Activated B cell treated with CpG ODN at 0.5 μM for 24 hours (primary cell): ENCODE measurements at regions not wholly inside any gene's neighbourhood (a gene's known extent, or its start where the extent isn't known, plus 50 kb on each side); places are given as distances from the start of the nearest gene placed in this dataset.
"Not testable (repeated sequence)": the region's sequence is repeated elsewhere in the genome, so short reads cannot be mapped to it uniquely, and the experiment has no call there.

Experiments
- ATAC-seq: fragments of 200-7000 bp; cut with Tn5 transposase; one replicate; pipeline ENCODE4 v1.10.0; 2021; ENCODE audit warnings: low read depth, mild to moderate bottlenecking, moderate library complexity
- CTCF ChIA-PET: fragments of 350-600 bp; sonication (Branson Sonifier 250); formaldehyde crosslinking; loops from one replicate; lab custom pipeline; 2021; ENCODE audit warnings: antibody characterized with exemption; lab: Charles Lee
- POLR2A ChIA-PET: fragments of 350-600 bp; sonication (Branson Sonifier 250); formaldehyde crosslinking; loops from one replicate; lab custom pipeline; 2021; ENCODE audit warnings: antibody characterized with exemption; lab: Charles Lee
- DNase-seq: peaks from one replicate; pipeline ENCODE4 v3.0.0; 2022
- H3K27ac Mint-ChIP-seq: one replicate; pipeline ENCODE4 v1.8.0; 2020; ENCODE audit warnings: mixed read lengths
- H3K27me3 Mint-ChIP-seq: one replicate; pipeline ENCODE4 v1.8.0; 2021; ENCODE audit warnings: mixed read lengths
- H3K36me3 Mint-ChIP-seq: one replicate; pipeline ENCODE4 v1.8.0; 2021; ENCODE audit warnings: low read depth, mixed read lengths
- H3K4me1 Mint-ChIP-seq: one replicate; pipeline ENCODE4 v1.8.0; 2021; ENCODE audit warnings: mixed read lengths
- H3K4me3 Mint-ChIP-seq: one replicate; pipeline ENCODE4 v1.8.0; 2020; ENCODE audit warnings: mild to moderate bottlenecking, mixed read lengths
- H3K9me3 Mint-ChIP-seq: one replicate; pipeline ENCODE4 v1.8.0; 2020; ENCODE audit warnings: mixed read lengths
- CTCF ChIP-seq: fragments of 200-600 bp; IDR thresholded peaks from one replicate; pipeline ENCODE4 v1.8.0; 2022; ENCODE audit warnings: antibody characterized with exemption, mild to moderate bottlenecking
- intact Hi-C: fragments of 100-400 bp; cut with micrococcal nuclease; formaldehyde crosslinking; loops from one replicate; pipeline ENCODE4 v1.15.1; 2024

- H3K27ac Mint-ChIP-seq = no peak overlapping the region
- intact Hi-C loops = no loop called here
- H3K36me3 Mint-ChIP-seq = no peaks in the 10 kb centered on the region
- H3K27me3 Mint-ChIP-seq = no peaks in the 10 kb centered on the region
- DNase-seq (no peak), ATAC-seq (no peak)
- peaks cover 18% of the 10 kb centered on the region for H3K9me3 Mint-ChIP-seq
- no peak for TF ChIP-seq CTCF
- CTCF ChIA-PET = no interaction called here
- no peak overlapping the region for H3K4me3 Mint-ChIP-seq
- POLR2A ChIA-PET = no interaction called here
- H3K4me1 Mint-ChIP-seq = no peaks in the 10 kb centered on the region
These were observed 198.1 kb downstream of the NPR3 start for GRCh38 chr5:32909207-32909606.

- TF ChIP-seq CTCF = no peak
- Mint-ChIP-seq H3K4me1 (no peaks in the 10 kb centered on the region), H3K4me3 (no peak overlapping the region), H3K27me3 (no peaks in the 10 kb centered on the region), H3K36me3 (no peaks in the 10 kb centered on the region), H3K9me3 (peaks cover 6% of the 10 kb centered on the region), H3K27ac (no peak overlapping the region)
- ATAC-seq = no peak
- intact Hi-C loops = no loop called here
- no peak for DNase-seq
- ChIA-PET POLR2A (no interaction called here), CTCF (no interaction called here)
These were observed 205.5 kb downstream of the NPR3 start for GRCh38 chr5:32916648-32917047.

GRCh38 chr5:32928761-32929160 is 217.6 kb downstream of the NPR3 start:
- Mint-ChIP-seq H3K4me1 (no peaks in the 10 kb centered on the region), H3K9me3 (no peaks in the 10 kb centered on the region), H3K4me3 (no peak overlapping the region), H3K27ac (no peak overlapping the region), H3K36me3 (no peaks in the 10 kb centered on the region), H3K27me3 (no peaks in the 10 kb centered on the region)
- intact Hi-C loops = no loop called here
- ATAC-seq (no peak), DNase-seq (no peak)
- ChIA-PET CTCF (no interaction called here), POLR2A (no interaction called here)
- no peak for TF ChIP-seq CTCF

- H3K4me1 Mint-ChIP-seq, CTCF ChIA-PET, ATAC-seq, H3K4me3 Mint-ChIP-seq, H3K27me3 Mint-ChIP-seq, DNase-seq, H3K27ac Mint-ChIP-seq, POLR2A ChIA-PET, H3K36me3 Mint-ChIP-seq, intact Hi-C loops, H3K9me3 Mint-ChIP-seq: not testable (repeated sequence)
These were observed 220.3 kb downstream of the NPR3 start for GRCh38 chr5:32931438-32931837.

GRCh38 chr5:32932241-32932935 is 221.3 kb downstream of the NPR3 start:
- Mint-ChIP-seq H3K27ac (no peak overlapping the region), H3K9me3 (no peaks in the 10 kb centered on the region), H3K36me3 (no peaks in the 10 kb centered on the region), H3K4me3 (no peak overlapping the region), H3K4me1 (no peaks in the 10 kb centered on the region), H3K27me3 (no peaks in the 10 kb centered on the region)
- ATAC-seq (no peak), DNase-seq (no peak)
- ChIA-PET CTCF (no interaction called here), POLR2A (no interaction called here)
- TF ChIP-seq CTCF = no peak
- intact Hi-C loops = no loop called here

GRCh38 chr5:32933692-32934091 is 222.6 kb downstream of the NPR3 start:
- intact Hi-C loops = no loop called here
- TF ChIP-seq CTCF = no peak
- Mint-ChIP-seq H3K27ac (no peak overlapping the region), H3K36me3 (no peaks in the 10 kb centered on the region), H3K27me3 (no peaks in the 10 kb centered on the region), H3K9me3 (no peaks in the 10 kb centered on the region), H3K4me1 (no peaks in the 10 kb centered on the region), H3K4me3 (no peak overlapping the region)
- CTCF ChIA-PET = no interaction called here
- ATAC-seq (no peak), DNase-seq (no peak)
- POLR2A ChIA-PET = no interaction called here
